OCI-LY3 (cell line): ENCODE measurements at regions not wholly inside any gene's neighbourhood (a gene's known extent, or its start where the extent isn't known, plus 50 kb on each side); places are given as distances from the start of the nearest gene placed in this dataset.

Experiments used
- H2AFZ ChIP-seq: fragments of 200-600, 300-600 bp; shearing (Covaris generic); 2 replicates; pipeline ENCODE4 v1.6.0; 2014; ENCODE audit warnings: antibody characterized with exemption, low read depth, low read length
- H3K27ac ChIP-seq: fragments of 200-600, 300-600 bp; sonication (generic); 2 replicates; pipeline ENCODE4 v1.5.1; 2014; ENCODE audit warnings: mild to moderate bottlenecking, low read length, moderate library complexity, mixed read lengths
- H3K27me3 ChIP-seq: fragments of 200-600, 300-600 bp; sonication (generic); 2 replicates; pipeline ENCODE4 v1.6.1; 2014; ENCODE audit warnings: low read depth, low read length, mixed read lengths
- H3K36me3 ChIP-seq: fragments of 200-600, 300-600 bp; sonication (generic); replicated peaks from 2 replicates; pipeline ENCODE3; 2014; ENCODE audit warnings: low read depth, low read length, mixed read lengths
- H3K4me1 ChIP-seq: fragments of 300-600, 200-600 bp; sonication (generic); 2 replicates; pipeline ENCODE4 v1.6.1; 2014; ENCODE audit warnings: low read length, mixed read lengths
- H3K4me2 ChIP-seq: fragments of 200-600, 300-600 bp; sonication (generic); 2 replicates; pipeline ENCODE4 v1.6.1; 2014; ENCODE audit warnings: low read length, mixed read lengths
- H3K4me3 ChIP-seq: fragments of 300-600, 200-600 bp; sonication (generic); 2 replicates; pipeline ENCODE4 v1.5.1; 2014; ENCODE audit warnings: antibody characterized with exemption, mild to moderate bottlenecking, low read length, moderate library complexity
- H3K79me2 ChIP-seq: fragments of 300-600, 200-600 bp; shearing (Covaris generic); 2 replicates; pipeline ENCODE4 v1.6.1; 2014; ENCODE audit warnings: mild to moderate bottlenecking, low read length, mixed read lengths
- H3K9ac ChIP-seq: fragments of 300-600, 200-600 bp; shearing (Covaris generic); 2 replicates; pipeline ENCODE4 v1.6.0; 2014; ENCODE audit warnings: mild to moderate bottlenecking, low read length, moderate library complexity
- H3K9me3 ChIP-seq: fragments of 200-600, 300-600 bp; shearing (Covaris generic); 2 replicates; pipeline ENCODE4 v1.6.1; 2014; ENCODE audit warnings: low read length, mixed read lengths; ENCODE audit not compliant: insufficient read depth
- H4K20me1 ChIP-seq: fragments of 200-600, 300-600 bp; sonication (generic); 2 replicates; pipeline ENCODE4 v1.6.1; 2016; ENCODE audit warnings: low read length, mixed read lengths; ENCODE audit not compliant: insufficient read depth
- EZH2phosphoT487 ChIP-seq: fragments of 200-600 bp; shearing (Covaris generic); IDR thresholded peaks from 2 replicates; pipeline ENCODE4 v1.6.1; 2018; ENCODE audit warnings: antibody characterized with exemption, mixed run types, low read depth
- TF ChIP-seq, protein P1 (sequence below): fragments of 200-600, 300-600 bp; sonication (generic); IDR thresholded peaks from 2 replicates; pipeline ENCODE4 v1.5.1; 2014; ENCODE audit warnings: antibody characterized with exemption, low read length, low read depth

DNA sequence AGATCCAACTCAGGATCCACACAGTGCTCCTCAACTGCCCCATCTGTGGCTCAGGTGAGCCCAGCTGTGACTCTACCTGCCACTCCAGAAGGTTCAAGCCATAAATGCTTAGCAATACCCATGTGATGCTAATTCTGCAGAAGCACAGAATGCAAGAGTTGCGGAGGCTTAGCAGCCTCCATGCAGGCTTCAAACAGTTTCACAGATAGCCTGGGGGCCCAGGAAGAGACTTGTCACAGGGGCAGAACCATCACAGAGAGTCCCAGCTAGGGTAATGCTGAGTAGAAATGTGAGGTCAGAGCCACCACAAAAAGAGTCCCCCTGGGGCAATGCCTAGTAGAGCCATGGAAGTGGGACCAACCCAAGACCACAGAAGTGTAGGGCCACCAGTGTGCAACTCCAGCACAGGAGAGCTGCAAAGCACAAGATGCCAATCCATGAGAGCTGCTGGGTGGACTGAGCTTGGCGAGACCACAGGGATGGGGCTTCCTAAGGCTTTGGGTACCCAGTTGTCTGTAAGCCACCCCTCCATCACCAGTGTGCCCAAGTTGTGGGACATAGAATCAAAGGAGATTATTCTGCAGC lies 283.9 kb downstream of the UBE3D start:
- Histone ChIP-seq H4K20me1 (no peaks in the 10 kb centered on the region), H3K4me3 (no peak overlapping the region), H3K4me1 (no peaks in the 10 kb centered on the region), H3K36me3 (no peaks in the 10 kb centered on the region), H3K79me2 (no peaks in the 10 kb centered on the region), H3K27ac (no peak overlapping the region), H3K27me3 (no peaks in the 10 kb centered on the region), H3K4me2 (no peak overlapping the region), H3K9ac (no peak overlapping the region), H3K9me3 (no peaks in the 10 kb centered on the region), H2AFZ (no peak overlapping the region)
- no peak for TF ChIP-seq EZH2phosphoT487
- TF ChIP-seq, protein P1, sequence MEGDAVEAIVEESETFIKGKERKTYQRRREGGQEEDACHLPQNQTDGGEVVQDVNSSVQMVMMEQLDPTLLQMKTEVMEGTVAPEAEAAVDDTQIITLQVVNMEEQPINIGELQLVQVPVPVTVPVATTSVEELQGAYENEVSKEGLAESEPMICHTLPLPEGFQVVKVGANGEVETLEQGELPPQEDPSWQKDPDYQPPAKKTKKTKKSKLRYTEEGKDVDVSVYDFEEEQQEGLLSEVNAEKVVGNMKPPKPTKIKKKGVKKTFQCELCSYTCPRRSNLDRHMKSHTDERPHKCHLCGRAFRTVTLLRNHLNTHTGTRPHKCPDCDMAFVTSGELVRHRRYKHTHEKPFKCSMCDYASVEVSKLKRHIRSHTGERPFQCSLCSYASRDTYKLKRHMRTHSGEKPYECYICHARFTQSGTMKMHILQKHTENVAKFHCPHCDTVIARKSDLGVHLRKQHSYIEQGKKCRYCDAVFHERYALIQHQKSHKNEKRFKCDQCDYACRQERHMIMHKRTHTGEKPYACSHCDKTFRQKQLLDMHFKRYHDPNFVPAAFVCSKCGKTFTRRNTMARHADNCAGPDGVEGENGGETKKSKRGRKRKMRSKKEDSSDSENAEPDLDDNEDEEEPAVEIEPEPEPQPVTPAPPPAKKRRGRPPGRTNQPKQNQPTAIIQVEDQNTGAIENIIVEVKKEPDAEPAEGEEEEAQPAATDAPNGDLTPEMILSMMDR, result no peak

DNA sequence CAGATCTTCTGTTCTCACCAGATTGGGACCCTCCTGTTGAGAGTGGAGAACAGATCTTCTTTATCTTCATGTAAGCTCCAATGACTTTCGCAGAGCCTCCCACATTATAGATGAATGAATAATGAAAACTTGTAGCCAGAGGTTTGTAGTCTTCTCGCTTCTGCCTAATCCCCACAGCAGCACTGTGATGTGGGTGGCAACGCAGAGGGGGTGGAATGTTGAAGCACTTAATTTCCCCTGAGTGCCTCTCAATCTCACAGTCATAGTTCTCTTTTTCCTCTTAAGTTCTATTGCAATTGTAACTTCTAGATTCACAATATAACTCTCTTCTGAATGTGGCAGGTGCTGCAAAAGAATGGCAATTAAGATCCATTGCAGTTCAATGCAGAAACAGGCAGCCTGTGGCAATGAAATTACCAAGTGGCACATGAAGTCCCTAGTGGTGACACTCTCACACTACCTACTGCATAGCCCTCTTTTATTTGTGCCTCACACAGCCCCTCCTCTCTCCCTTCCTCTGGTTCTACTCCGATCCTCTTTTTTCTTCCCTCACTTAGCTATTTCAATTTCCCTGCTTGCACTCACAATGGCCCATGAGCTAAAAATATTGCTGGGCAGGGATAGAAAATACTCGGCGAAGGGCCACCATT lies 281.9 kb downstream of the UBE3D start:
- Histone ChIP-seq H3K9me3 (no peaks in the 10 kb centered on the region), H3K4me3 (no peak overlapping the region), H3K36me3 (no peaks in the 10 kb centered on the region), H3K9ac (no peak overlapping the region), H2AFZ (no peak overlapping the region), H3K27ac (no peak overlapping the region), H4K20me1 (no peaks in the 10 kb centered on the region), H3K4me2 (no peak overlapping the region), H3K79me2 (no peaks in the 10 kb centered on the region), H3K27me3 (no peaks in the 10 kb centered on the region), H3K4me1 (no peaks in the 10 kb centered on the region)
- TF ChIP-seq EZH2phosphoT487, result no peak
- TF ChIP-seq, protein P1, result 0 out of 2 replicates have a peak, but pooled peaks have one; percentile 13

DNA sequence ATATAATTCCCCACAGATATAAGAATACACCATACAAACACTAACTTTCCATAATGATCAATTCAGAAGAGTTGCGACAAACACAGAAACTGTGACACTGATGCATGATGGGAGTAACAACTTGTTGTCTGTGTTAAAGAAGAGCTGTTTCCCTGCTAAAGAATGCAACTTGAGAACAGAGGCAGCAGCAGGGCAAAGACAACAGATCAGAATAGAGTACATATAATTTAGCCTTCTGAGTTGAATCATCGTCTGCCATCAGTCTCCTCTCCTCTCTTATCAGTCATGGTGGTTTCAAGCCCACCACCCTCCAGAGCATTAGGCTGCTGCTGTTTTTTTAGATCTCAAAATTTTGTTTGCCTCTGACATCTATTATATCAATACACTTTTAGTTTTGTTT lies 280.4 kb downstream of the UBE3D start:
- no peak overlapping the region for H3K4me3 ChIP-seq
- no peak for TF ChIP-seq EZH2phosphoT487
- TF ChIP-seq, protein P1, result no peak

DNA sequence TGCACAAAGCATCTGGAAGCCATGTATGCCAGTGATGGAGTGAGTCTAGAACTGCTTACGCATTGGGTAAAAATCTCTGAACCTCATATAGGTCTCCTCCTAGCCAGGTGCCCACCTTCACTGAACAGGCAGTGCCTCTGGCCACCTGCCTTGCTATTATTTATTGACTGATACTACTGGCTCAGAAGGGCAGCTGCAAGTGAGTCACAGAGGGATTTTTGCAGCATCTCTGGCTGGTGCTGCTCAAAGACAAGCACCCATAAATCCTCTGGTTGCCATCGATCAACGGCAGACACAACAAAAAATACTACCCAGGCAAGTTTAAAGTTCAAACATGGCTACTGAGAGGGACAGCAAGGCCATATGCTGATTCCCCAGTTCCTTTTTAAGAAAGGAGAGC lies 279.4 kb downstream of the UBE3D start:
- Histone ChIP-seq H3K27ac (no peak overlapping the region), H3K4me3 (no peak overlapping the region), H4K20me1 (no peaks in the 10 kb centered on the region), H3K36me3 (no peaks in the 10 kb centered on the region), H3K27me3 (no peaks in the 10 kb centered on the region), H3K9me3 (no peaks in the 10 kb centered on the region), H3K4me1 (no peaks in the 10 kb centered on the region), H3K9ac (no peak overlapping the region), H3K4me2 (no peak overlapping the region), H2AFZ (no peak overlapping the region), H3K79me2 (no peaks in the 10 kb centered on the region)
- TF ChIP-seq EZH2phosphoT487, result no peak
- TF ChIP-seq, protein P1, result no peak

More for the DNA sequence above, 280.4 kb downstream of the UBE3D start:
- H4K20me1 ChIP-seq, result no peaks in the 10 kb centered on the region
- H3K36me3 ChIP-seq, result no peaks in the 10 kb centered on the region
- no peaks in the 10 kb centered on the region for H3K4me1 ChIP-seq
- H3K27ac ChIP-seq, result no peak overlapping the region
- H3K79me2 ChIP-seq, result no peaks in the 10 kb centered on the region
- no peak overlapping the region for H3K4me2 ChIP-seq
- H2AFZ ChIP-seq, result no peak overlapping the region
- H3K9me3 ChIP-seq, result no peaks in the 10 kb centered on the region
- no peaks in the 10 kb centered on the region for H3K27me3 ChIP-seq
- no peak overlapping the region for H3K9ac ChIP-seq
